GM12864 (cell line): ENCODE measurements at regions not wholly inside any gene's neighbourhood (a gene's known extent, or its start where the extent isn't known, plus 50 kb on each side); places are given as distances from the start of the nearest gene placed in this dataset.

Experiments used
- DNase-seq: peaks from one replicate; pipeline ENCODE4 v3.0.0-alpha.2; 2011; ENCODE audit warnings: low read depth
- H3K4me3 ChIP-seq: 2 replicates; pipeline ENCODE4 v1.5.1; 2011; ENCODE audit warnings: mild to moderate bottlenecking, low read depth, low read length, control low read depth
- CTCF ChIP-seq: IDR thresholded peaks from 2 replicates; pipeline ENCODE4 v1.5.1; 2011; ENCODE audit warnings: low read depth, mild to moderate bottlenecking, moderate library complexity, low read length, control low read depth, inconsistent platforms; ENCODE audit errors: missing control alignments

- no peak overlapping the region for H3K4me3 ChIP-seq
- DNase-seq, result no peak
- no peak for TF ChIP-seq CTCF
Measured at GRCh38 chr3:29164825-29165224, 116.0 kb upstream of the RBMS3 start.

GRCh38 chr3:29167180-29167579, 113.7 kb upstream of the RBMS3 start:
- no peak for DNase-seq
- TF ChIP-seq CTCF, result no peak
- no peak overlapping the region for H3K4me3 ChIP-seq

- DNase-seq, result no peak
- TF ChIP-seq CTCF, result no peak
- no peak overlapping the region for H3K4me3 ChIP-seq
Measured at GRCh38 chr3:29168081-29168480, 112.8 kb upstream of the RBMS3 start.

DNA sequence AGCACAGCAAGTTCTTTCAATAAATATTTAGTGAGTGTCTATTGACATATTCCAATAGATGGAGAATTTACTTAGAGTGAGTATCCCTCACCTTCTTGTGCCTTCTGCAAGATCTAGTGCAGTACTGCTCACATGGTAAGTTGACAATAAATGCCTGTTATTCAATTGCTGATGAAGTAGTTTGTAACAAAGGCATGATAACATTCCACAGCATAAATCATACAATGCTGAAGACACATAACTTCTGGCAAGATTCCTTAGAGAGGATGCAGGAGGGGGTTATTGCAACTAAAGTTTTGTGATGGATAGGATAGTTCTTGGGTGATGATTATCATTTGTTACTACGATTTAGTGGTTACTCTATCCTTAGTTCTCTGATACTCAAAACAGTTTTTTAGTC, 112.2 kb upstream of the RBMS3 start:
- H3K4me3 ChIP-seq, result no peak overlapping the region
- no peak for TF ChIP-seq CTCF
- DNase-seq, result no peak

GRCh38 chr3:29169451-29169850, 111.4 kb upstream of the RBMS3 start:
- H3K4me3 ChIP-seq, result no peak overlapping the region
- no peak for DNase-seq
- TF ChIP-seq CTCF, result no peak

DNA sequence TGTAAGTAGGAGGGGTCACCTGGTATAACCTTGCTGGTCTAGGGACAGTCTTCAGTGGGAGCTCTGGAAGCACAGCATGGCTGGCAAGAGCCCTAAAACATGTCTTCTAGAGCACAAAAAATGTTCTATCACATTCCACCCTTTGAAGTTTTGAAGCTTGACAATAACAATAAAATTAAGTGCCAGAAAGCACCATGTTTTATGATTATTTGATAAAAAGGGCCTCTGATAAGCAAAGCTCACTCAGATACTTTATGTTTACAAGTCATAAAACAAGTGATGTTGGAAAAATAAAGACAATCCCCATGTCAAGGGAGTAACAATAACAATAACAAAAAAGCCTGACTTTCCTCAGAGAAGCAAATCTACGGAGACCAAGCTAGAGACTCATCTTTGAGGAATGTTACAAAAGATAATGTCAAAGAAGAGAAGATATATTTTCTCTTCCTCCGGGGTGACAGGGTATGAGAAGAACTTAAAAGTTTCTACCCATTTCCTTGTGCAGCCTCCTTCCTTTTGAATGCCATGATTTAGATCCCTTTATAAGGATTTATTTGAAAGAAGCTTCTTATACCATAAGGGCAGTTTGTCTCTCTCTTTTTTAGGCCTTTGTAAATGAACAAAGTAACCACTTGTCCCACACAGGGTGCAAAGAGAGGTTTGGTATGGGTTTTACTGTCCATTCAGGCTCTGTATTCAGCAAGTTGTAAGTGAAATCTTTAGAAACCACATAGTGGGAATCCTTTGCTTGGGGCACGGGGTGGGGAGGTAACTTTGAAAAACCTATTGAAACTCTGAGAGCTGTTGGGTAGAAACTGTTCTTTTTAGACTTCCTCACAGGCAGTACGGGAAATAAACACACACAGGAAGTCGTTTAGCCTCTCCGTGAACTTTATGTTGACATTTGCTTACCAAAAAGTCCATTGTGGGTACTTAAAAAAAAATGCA, 109.6 kb upstream of the RBMS3 start:
- no peak for TF ChIP-seq CTCF
- no peak overlapping the region for H3K4me3 ChIP-seq
- DNase-seq, result no peak

DNA sequence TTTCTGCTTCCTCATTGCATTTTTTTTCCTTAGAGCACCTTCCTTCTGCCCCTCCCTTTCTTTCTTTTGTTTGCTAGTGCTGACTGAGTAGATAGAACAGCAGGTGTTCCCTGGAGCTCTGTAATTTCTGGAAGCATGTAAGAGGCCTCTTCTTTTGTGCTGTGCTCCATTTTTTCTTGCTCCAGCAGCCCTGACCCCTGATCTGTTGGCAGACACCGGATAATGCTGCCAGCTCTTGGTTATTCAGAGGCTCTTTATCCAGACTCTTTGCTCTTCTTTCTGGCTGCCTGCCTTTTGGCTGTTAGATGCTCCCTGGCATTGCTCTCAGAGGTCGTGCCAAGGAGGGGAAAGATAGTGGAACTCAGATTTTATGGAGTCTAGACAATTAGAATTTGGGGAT, 104.4 kb upstream of the RBMS3 start:
- DNase-seq, result no peak
- no peak overlapping the region for H3K4me3 ChIP-seq
- TF ChIP-seq CTCF, result no peak
